AG04449 (cell line): ENCODE measurements at regions not wholly inside any gene's neighbourhood (a gene's known extent, or its start where the extent isn't known, plus 50 kb on each side); places are given as distances from the start of the nearest gene placed in this dataset.

Experiments used
- CTCF ChIA-PET: fragments of 350-600 bp; formaldehyde crosslinking; extraction: SDS; loops from one replicate; lab custom pipeline; 2021; ENCODE audit warnings: antibody characterized with exemption; lab: Yijun Ruan, JAX
- POLR2A ChIA-PET: fragments of 400-600, 350-600 bp; formaldehyde crosslinking; extraction: SDS; loops from one replicate; lab custom pipeline; 2020; ENCODE audit warnings: antibody characterized with exemption, inconsistent platforms; lab: Yijun Ruan, JAX
- DNase-seq: peaks from one replicate; pipeline ENCODE4 v3.0.0-alpha.2; 2010; ENCODE audit warnings: low read depth, low spot score
- H3K4me3 ChIP-seq: 2 replicates; pipeline ENCODE4 v1.5.1; 2011; ENCODE audit warnings: low read depth, mild to moderate bottlenecking, control low read depth, low read length
- CTCF ChIP-seq: IDR thresholded peaks from one replicate; pipeline ENCODE4 v1.5.1; 2011; ENCODE audit warnings: mild to moderate bottlenecking, moderate library complexity, low read length, control low read depth, inconsistent platforms; ENCODE audit not compliant: insufficient read depth; ENCODE audit errors: missing control alignments

- CTCF ChIA-PET, result no interaction called here
- TF ChIP-seq CTCF, result no peak
- DNase-seq, result no peak
- POLR2A ChIA-PET, result no interaction called here
- H3K4me3 ChIP-seq, result no peak overlapping the region
Observed at GRCh38 chr12:111074965-111075364, 154.6 kb upstream of the MYL2 start.

- ChIA-PET CTCF (no interaction called here), POLR2A (no interaction called here)
- no peak overlapping the region for H3K4me3 ChIP-seq
- TF ChIP-seq CTCF, result no peak
- DNase-seq, result no peak
Observed at GRCh38 chr12:111074559-111074958, 154.2 kb upstream of the MYL2 start.

- POLR2A ChIA-PET, result no interaction called here
- CTCF ChIA-PET, result no interaction called here
- no peak for DNase-seq
Observed at GRCh38 chr12:111073370-111073769, 153.0 kb upstream of the MYL2 start.

GRCh38 chr12:111072299-111072698 lies 151.9 kb upstream of the MYL2 start:
- ChIA-PET POLR2A (no interaction called here), CTCF (no interaction called here)
- no peak for TF ChIP-seq CTCF
- no peak for DNase-seq
- no peak overlapping the region for H3K4me3 ChIP-seq

More at GRCh38 chr12:111073370-111073769, 153.0 kb upstream of the MYL2 start:
- TF ChIP-seq CTCF, result no peak
- no peak overlapping the region for H3K4me3 ChIP-seq

- ChIA-PET POLR2A (no interaction called here), CTCF (no interaction called here)
- no peak overlapping the region for H3K4me3 ChIP-seq
- no peak for TF ChIP-seq CTCF
- no peak for DNase-seq
Observed at GRCh38 chr12:111069886-111070285, 149.5 kb upstream of the MYL2 start.

- ChIA-PET CTCF (no interaction called here), POLR2A (no interaction called here)
- DNase-seq, result no peak
- TF ChIP-seq CTCF, result no peak
- no peak overlapping the region for H3K4me3 ChIP-seq
Observed at GRCh38 chr12:111068290-111068689, 147.9 kb upstream of the MYL2 start.
